ENCODE measurements at regions not wholly inside any gene's neighbourhood (a gene's known extent, or its start where the extent isn't known, plus 50 kb on each side); places are given as distances from the start of the nearest gene placed in this dataset.
"Not testable (repeated sequence)": the region's sequence is repeated elsewhere in the genome, so short reads cannot be mapped to it uniquely, and the experiment has no call there.

GRCh38 chrX:40245488-40246071, 147.8 kb upstream of the BCOR start:
- no peak for DNase-seq (ENCODE audit: low spot score)

GRCh38 chrX:40244980-40245379, 147.2 kb upstream of the BCOR start:
- no peak for DNase-seq (ENCODE audit: low spot score)

GRCh38 chrX:40243755-40244515, 146.2 kb upstream of the BCOR start:
- no peak for DNase-seq (ENCODE audit: low spot score)

GRCh38 chrX:40240844-40241243, 143.1 kb upstream of the BCOR start:
- no peak for DNase-seq (ENCODE audit: low spot score)

- no peak for DNase-seq (ENCODE audit: low spot score)
Observed at GRCh38 chrX:40237731-40238178, 140.0 kb upstream of the BCOR start.

GRCh38 chrX:40230646-40231045, 132.9 kb upstream of the BCOR start:
- DNase-seq (ENCODE audit: low spot score) = no peak

GRCh38 chrX:40227125-40227524, 129.4 kb upstream of the BCOR start:
- DNase-seq (ENCODE audit: low spot score) = no peak

- DNase-seq (ENCODE audit: low spot score) = no peak
Observed at GRCh38 chrX:40224658-40225057, 126.9 kb upstream of the BCOR start.

GRCh38 chrX:40222612-40223011, 124.9 kb upstream of the BCOR start:
- DNase-seq (ENCODE audit: low spot score) = not testable (repeated sequence)

- no peak for DNase-seq (ENCODE audit: low spot score)
Observed at GRCh38 chrX:40213092-40213491, 115.3 kb upstream of the BCOR start.

- peak; percentile 70 for DNase-seq (ENCODE audit: low spot score)
Observed at GRCh38 chrX:40209951-40210617, 112.3 kb upstream of the BCOR start.

GRCh38 chrX:40207626-40208025, 109.9 kb upstream of the BCOR start:
- DNase-seq (ENCODE audit: low spot score) = peak; percentile 50

- DNase-seq (ENCODE audit: low spot score) = no peak
Observed at GRCh38 chrX:40205471-40205870, 107.7 kb upstream of the BCOR start.

GRCh38 chrX:40202456-40202855, 104.7 kb upstream of the BCOR start:
- no peak for DNase-seq (ENCODE audit: low spot score)

GRCh38 chrX:40201329-40201885, 103.6 kb upstream of the BCOR start:
- no peak for DNase-seq (ENCODE audit: low spot score)

- DNase-seq (ENCODE audit: low spot score) = no peak
Observed at GRCh38 chrX:40199704-40200103, 101.9 kb upstream of the BCOR start.

- DNase-seq (ENCODE audit: low spot score) = no peak
Observed at GRCh38 chrX:40197071-40197470, 99.3 kb upstream of the BCOR start.

- DNase-seq (ENCODE audit: low spot score) = no peak
Observed at GRCh38 chrX:40195368-40195767, 97.6 kb upstream of the BCOR start.

- DNase-seq (ENCODE audit: low spot score) = no peak
Observed at GRCh38 chrX:40192196-40192595, 94.4 kb upstream of the BCOR start.

- no peak for DNase-seq (ENCODE audit: low spot score)
Observed at GRCh38 chrX:40189637-40190036, 91.9 kb upstream of the BCOR start.

GRCh38 chrX:40188573-40189417, 91.0 kb upstream of the BCOR start:
- DNase-seq (ENCODE audit: low spot score) = no peak

- no peak for DNase-seq (ENCODE audit: low spot score)
Observed at GRCh38 chrX:40184968-40185367, 87.2 kb upstream of the BCOR start.

All from AG08396 (cell line).